MM.1S (cell line): ENCODE measurements at regions not wholly inside any gene's neighbourhood (a gene's known extent, or its start where the extent isn't known, plus 50 kb on each side); places are given as distances from the start of the nearest gene placed in this dataset.

Experiments used
- EZH2 ChIP-seq: fragments of 300-600 bp; sonication (generic); optimal IDR thresholded peaks from 2 replicates; pipeline ENCODE3; 2017; ENCODE audit warnings: low read depth, mild to moderate bottlenecking, antibody characterized with exemption, low read length, mixed read lengths
- TF ChIP-seq, protein P1 (sequence below): fragments of 300-600 bp; sonication (generic); IDR thresholded peaks from 2 replicates; pipeline ENCODE4 v1.5.1; 2016; ENCODE audit warnings: antibody characterized with exemption, low read length, mixed read lengths

- TF ChIP-seq, protein P1, sequence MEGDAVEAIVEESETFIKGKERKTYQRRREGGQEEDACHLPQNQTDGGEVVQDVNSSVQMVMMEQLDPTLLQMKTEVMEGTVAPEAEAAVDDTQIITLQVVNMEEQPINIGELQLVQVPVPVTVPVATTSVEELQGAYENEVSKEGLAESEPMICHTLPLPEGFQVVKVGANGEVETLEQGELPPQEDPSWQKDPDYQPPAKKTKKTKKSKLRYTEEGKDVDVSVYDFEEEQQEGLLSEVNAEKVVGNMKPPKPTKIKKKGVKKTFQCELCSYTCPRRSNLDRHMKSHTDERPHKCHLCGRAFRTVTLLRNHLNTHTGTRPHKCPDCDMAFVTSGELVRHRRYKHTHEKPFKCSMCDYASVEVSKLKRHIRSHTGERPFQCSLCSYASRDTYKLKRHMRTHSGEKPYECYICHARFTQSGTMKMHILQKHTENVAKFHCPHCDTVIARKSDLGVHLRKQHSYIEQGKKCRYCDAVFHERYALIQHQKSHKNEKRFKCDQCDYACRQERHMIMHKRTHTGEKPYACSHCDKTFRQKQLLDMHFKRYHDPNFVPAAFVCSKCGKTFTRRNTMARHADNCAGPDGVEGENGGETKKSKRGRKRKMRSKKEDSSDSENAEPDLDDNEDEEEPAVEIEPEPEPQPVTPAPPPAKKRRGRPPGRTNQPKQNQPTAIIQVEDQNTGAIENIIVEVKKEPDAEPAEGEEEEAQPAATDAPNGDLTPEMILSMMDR = no peak
- TF ChIP-seq EZH2 = no peak
Measured at GRCh38 chr6:33894438-33894837, 90.6 kb upstream of the MLN start.
